Astrocyte (in vitro differentiated cells and primary cell): ENCODE measurements at regions not wholly inside any gene's neighbourhood (a gene's known extent, or its start where the extent isn't known, plus 50 kb on each side); places are given as distances from the start of the nearest gene placed in this dataset.

ENCODE experiments used
- DNase-seq: peaks from one replicate; pipeline ENCODE4 v3.0.0-alpha.2; 2010; ENCODE audit warnings: low read depth
- FAIRE-seq: peaks from 2 replicates; lab custom pipeline; 2011; peaks lifted over from hg19 to GRCh38; lab: Jason Lieb, UNC
- H2AFZ ChIP-seq: 2 replicates; pipeline ENCODE4 v1.6.0; 2012; ENCODE audit warnings: low read depth, low read length, inconsistent platforms
- H3K27ac ChIP-seq: 2 replicates; pipeline ENCODE4 v1.5.1; 2011; ENCODE audit warnings: low read depth, low read length, inconsistent platforms
- H3K27me3 ChIP-seq: 2 replicates; pipeline ENCODE4 v1.6.0; 2011; ENCODE audit warnings: low read length, inconsistent platforms; ENCODE audit not compliant: insufficient read depth
- H3K36me3 ChIP-seq: 2 replicates; pipeline ENCODE4 v1.5.1; 2011; ENCODE audit warnings: low read length, inconsistent platforms; ENCODE audit not compliant: insufficient read depth
- H3K4me1 ChIP-seq: 2 replicates; pipeline ENCODE4 v1.5.1; 2011; ENCODE audit warnings: low read length, inconsistent platforms; ENCODE audit not compliant: insufficient read depth
- H3K4me2 ChIP-seq: 2 replicates; pipeline ENCODE4 v1.6.0; 2012; ENCODE audit warnings: low read length, inconsistent platforms
- H3K4me3 ChIP-seq: 2 replicates; pipeline ENCODE4 v1.5.1; 2011; ENCODE audit warnings: low read depth, mild to moderate bottlenecking, low read length, inconsistent platforms; ENCODE audit not compliant: insufficient read depth
- H3K79me2 ChIP-seq: 2 replicates; pipeline ENCODE4 v1.6.0; 2012; ENCODE audit warnings: mild to moderate bottlenecking, low read length, inconsistent platforms; ENCODE audit not compliant: insufficient read depth
- H3K9ac ChIP-seq: 2 replicates; pipeline ENCODE4 v1.6.0; 2012; ENCODE audit warnings: mild to moderate bottlenecking, low read length, inconsistent platforms
- H3K9me3 ChIP-seq: 2 replicates; pipeline ENCODE4 v1.5.1; 2012; ENCODE audit warnings: low read depth, mild to moderate bottlenecking, low read length, inconsistent platforms; ENCODE audit not compliant: insufficient read depth
- H4K20me1 ChIP-seq: 2 replicates; pipeline ENCODE4 v1.6.0; 2012; ENCODE audit warnings: low read length, inconsistent platforms; ENCODE audit not compliant: insufficient read depth
- H3K27ac Mint-ChIP-seq: one replicate; pipeline ENCODE4 v1.8.0; 2021; ENCODE audit warnings: mild to moderate bottlenecking, mixed read lengths; ENCODE audit not compliant: unreplicated experiment
- H3K27me3 Mint-ChIP-seq: one replicate; pipeline ENCODE4 v1.8.0; 2021; ENCODE audit warnings: low read depth, mixed read lengths; ENCODE audit not compliant: unreplicated experiment
- H3K36me3 Mint-ChIP-seq: one replicate; pipeline ENCODE4 v1.8.0; 2021; ENCODE audit warnings: low read depth, mixed read lengths; ENCODE audit not compliant: unreplicated experiment
- H3K4me1 Mint-ChIP-seq: one replicate; pipeline ENCODE4 v1.8.0; 2021; ENCODE audit warnings: low read depth, mixed read lengths; ENCODE audit not compliant: unreplicated experiment
- H3K4me3 Mint-ChIP-seq: one replicate; pipeline ENCODE4 v1.8.0; 2021; ENCODE audit warnings: mild to moderate bottlenecking, moderate library complexity, mixed read lengths; ENCODE audit not compliant: unreplicated experiment
- H3K9me3 Mint-ChIP-seq: one replicate; pipeline ENCODE4 v1.8.0; 2021; ENCODE audit warnings: mild to moderate bottlenecking, mixed read lengths; ENCODE audit not compliant: unreplicated experiment
- CTCF ChIP-seq: IDR thresholded peaks from 2 replicates; pipeline ENCODE4 v1.5.1; 2011; ENCODE audit warnings: low read depth, mild to moderate bottlenecking, inconsistent platforms, low read length, moderate library complexity; ENCODE audit not compliant: insufficient read depth
- EZH2 ChIP-seq: IDR thresholded peaks from 2 replicates; pipeline ENCODE4 v1.6.1; 2012; ENCODE audit warnings: mild to moderate bottlenecking, low read length, inconsistent platforms; ENCODE audit not compliant: insufficient read depth

- no peak overlapping the region for H3K27ac Mint-ChIP-seq
- Histone ChIP-seq H3K9ac (no peak overlapping the region), H3K27me3 (no peaks in the 10 kb centered on the region), H3K4me1 (no peaks in the 10 kb centered on the region), H3K27ac (no peak overlapping the region), H3K4me2 (no peak overlapping the region), H2AFZ (no peak overlapping the region), H3K79me2 (no peaks in the 10 kb centered on the region), H3K9me3 (no peaks in the 10 kb centered on the region), H3K36me3 (no peaks in the 10 kb centered on the region), H3K4me3 (no peak overlapping the region), H4K20me1 (no peaks in the 10 kb centered on the region)
- no peak overlapping the region for H3K4me3 Mint-ChIP-seq
- H3K27me3 Mint-ChIP-seq: no peaks in the 10 kb centered on the region
- FAIRE-seq: no peak
- TF ChIP-seq CTCF: no peak
- no peak for TF ChIP-seq EZH2
- no peak for DNase-seq
- no peaks in the 10 kb centered on the region for H3K4me1 Mint-ChIP-seq
- H3K36me3 Mint-ChIP-seq: no peaks in the 10 kb centered on the region
- H3K9me3 Mint-ChIP-seq: no peaks in the 10 kb centered on the region
Observed at GRCh38 chr18:42394238-42394637, 439.2 kb downstream of the PIK3C3 start.

GRCh38 chr18:42401131-42401673, 446.2 kb downstream of the PIK3C3 start:
- H3K4me1 Mint-ChIP-seq: no peaks in the 10 kb centered on the region
- FAIRE-seq: no peak

More at GRCh38 chr18:42401131-42401673, 446.2 kb downstream of the PIK3C3 start:
- Mint-ChIP-seq H3K4me3 (no peak overlapping the region), H3K9me3 (peaks cover 6% of the 10 kb centered on the region), H3K36me3 (no peaks in the 10 kb centered on the region), H3K27ac (no peak overlapping the region), H3K27me3 (no peaks in the 10 kb centered on the region)
- no peaks in the 10 kb centered on the region for H3K36me3 ChIP-seq
- H4K20me1 ChIP-seq: no peaks in the 10 kb centered on the region
- H3K4me3 ChIP-seq: no peak overlapping the region
- H3K27me3 ChIP-seq: no peaks in the 10 kb centered on the region
- no peak for TF ChIP-seq EZH2
- TF ChIP-seq CTCF: no peak
- H2AFZ ChIP-seq: no peak overlapping the region
- DNase-seq: no peak
- no peak overlapping the region for H3K9ac ChIP-seq
- no peaks in the 10 kb centered on the region for H3K79me2 ChIP-seq
- H3K4me1 ChIP-seq: no peaks in the 10 kb centered on the region
- H3K27ac ChIP-seq: no peak overlapping the region
- no peak overlapping the region for H3K4me2 ChIP-seq
- no peaks in the 10 kb centered on the region for H3K9me3 ChIP-seq
